KMS-11 (cell line): ENCODE measurements at regions not wholly inside any gene's neighbourhood (a gene's known extent, or its start where the extent isn't known, plus 50 kb on each side); places are given as distances from the start of the nearest gene placed in this dataset.

Experiments
- H2AFZ ChIP-seq: fragments of 200-600 bp; sonication (generic); 2 replicates; pipeline ENCODE4 v1.6.1; 2016; ENCODE audit warnings: antibody characterized with exemption, mixed run types, low read depth
- H3K27ac ChIP-seq: fragments of 200-600 bp; sonication (generic); 2 replicates; pipeline ENCODE4 v1.6.1; 2016; ENCODE audit warnings: mild to moderate bottlenecking, mixed run types
- H3K27me3 ChIP-seq: fragments of 200-600 bp; sonication (generic); 2 replicates; pipeline ENCODE4 v1.6.1; 2017; ENCODE audit warnings: mild to moderate bottlenecking, low read depth, mixed run types, moderate library complexity; ENCODE audit not compliant: insufficient read depth
- H3K36me3 ChIP-seq: fragments of 200-600 bp; sonication (generic); 2 replicates; pipeline ENCODE4 v1.6.1; 2017; ENCODE audit warnings: mild to moderate bottlenecking, mixed run types; ENCODE audit not compliant: insufficient read depth
- H3K4me1 ChIP-seq: fragments of 200-600 bp; sonication (generic); 2 replicates; pipeline ENCODE4 v1.6.1; 2016; ENCODE audit warnings: mild to moderate bottlenecking, low read depth, mixed run types; ENCODE audit not compliant: poor library complexity, severe bottlenecking
- H3K4me2 ChIP-seq: fragments of 200-600 bp; sonication (generic); 2 replicates; pipeline ENCODE4 v1.7.0; 2016; ENCODE audit warnings: mild to moderate bottlenecking, mixed run types
- H3K4me3 ChIP-seq: fragments of 200-600 bp; sonication (generic); IDR thresholded peaks from 2 replicates; pipeline ENCODE4 v1.6.1; 2017; ENCODE audit warnings: low read depth, low read length, mixed read lengths; ENCODE audit not compliant: insufficient read depth
- H3K79me2 ChIP-seq: fragments of 200-600 bp; sonication (generic); 2 replicates; pipeline ENCODE4 v1.6.1; 2016; ENCODE audit warnings: low read depth, mixed run types; ENCODE audit not compliant: insufficient read depth
- H3K9ac ChIP-seq: fragments of 200-600 bp; sonication (generic); 2 replicates; pipeline ENCODE4 v1.6.1; 2016; ENCODE audit warnings: mild to moderate bottlenecking, mixed run types
- H4K20me1 ChIP-seq: fragments of 200-600 bp; sonication (generic); 2 replicates; pipeline ENCODE4 v1.6.1; 2016; ENCODE audit warnings: mild to moderate bottlenecking, mixed run types; ENCODE audit not compliant: insufficient read depth
- CTCF ChIP-seq: fragments of 200-600 bp; sonication (generic); conservative IDR thresholded peaks from 2 replicates; pipeline ENCODE4 v1.6.1; 2017; ENCODE audit warnings: low read depth, mild to moderate bottlenecking, antibody characterized with exemption, low read length, moderate library complexity, mixed read lengths

- TF ChIP-seq CTCF = no peak
- Histone ChIP-seq H3K36me3 (no peaks in the 10 kb centered on the region), H4K20me1 (no peaks in the 10 kb centered on the region), H3K27ac (no peak overlapping the region), H3K9ac (no peak overlapping the region), H3K79me2 (no peaks in the 10 kb centered on the region), H3K4me1 (no peaks in the 10 kb centered on the region), H2AFZ (no peak overlapping the region), H3K27me3 (no peaks in the 10 kb centered on the region), H3K4me3 (no peak overlapping the region), H3K4me2 (no peak overlapping the region)
Observed at GRCh38 chr17:33562792-33563191, 269.7 kb upstream of the ASIC2 start.

- no peaks in the 10 kb centered on the region for H3K36me3 ChIP-seq
- no peak overlapping the region for H3K4me3 ChIP-seq
- H3K79me2 ChIP-seq = no peaks in the 10 kb centered on the region
- no peak overlapping the region for H2AFZ ChIP-seq
- no peaks in the 10 kb centered on the region for H3K27me3 ChIP-seq
- no peak overlapping the region for H3K9ac ChIP-seq
- H3K4me1 ChIP-seq = no peaks in the 10 kb centered on the region
- H3K4me2 ChIP-seq = no peak overlapping the region
- TF ChIP-seq CTCF = no peak
- H3K27ac ChIP-seq = no peak overlapping the region
- no peaks in the 10 kb centered on the region for H4K20me1 ChIP-seq
Observed at GRCh38 chr17:33564146-33564545, 271.1 kb upstream of the ASIC2 start.

GRCh38 chr17:33567223-33567622 lies 274.1 kb upstream of the ASIC2 start:
- H3K36me3 ChIP-seq = no peaks in the 10 kb centered on the region
- no peaks in the 10 kb centered on the region for H3K27me3 ChIP-seq
- no peak overlapping the region for H3K4me2 ChIP-seq
- no peaks in the 10 kb centered on the region for H4K20me1 ChIP-seq
- H2AFZ ChIP-seq = no peak overlapping the region
- H3K79me2 ChIP-seq = no peaks in the 10 kb centered on the region
- H3K9ac ChIP-seq = no peak overlapping the region
- H3K27ac ChIP-seq = no peak overlapping the region
- H3K4me3 ChIP-seq = no peak overlapping the region
- no peak for TF ChIP-seq CTCF
- H3K4me1 ChIP-seq = no peaks in the 10 kb centered on the region

- Histone ChIP-seq H2AFZ (no peak overlapping the region), H3K36me3 (no peaks in the 10 kb centered on the region), H3K27ac (no peak overlapping the region), H3K4me1 (no peaks in the 10 kb centered on the region), H3K9ac (no peak overlapping the region), H4K20me1 (no peaks in the 10 kb centered on the region), H3K4me3 (no peak overlapping the region), H3K4me2 (no peak overlapping the region), H3K27me3 (no peaks in the 10 kb centered on the region), H3K79me2 (no peaks in the 10 kb centered on the region)
- TF ChIP-seq CTCF = no peak
Observed at GRCh38 chr17:33572615-33573014, 279.5 kb upstream of the ASIC2 start.
